Osteocyte (in vitro differentiated cells): ENCODE measurements at regions not wholly inside any gene's neighbourhood (a gene's known extent, or its start where the extent isn't known, plus 50 kb on each side); places are given as distances from the start of the nearest gene placed in this dataset.

Source experiments
- DNase-seq: peaks from one replicate; pipeline ENCODE4 v3.0.0; 2021; ENCODE audit warnings: mixed read lengths; ENCODE audit not compliant: unreplicated experiment; ENCODE audit errors: extremely low spot score
- H3K27ac Mint-ChIP-seq: one replicate; pipeline ENCODE4 v1.8.0; 2021; ENCODE audit warnings: mild to moderate bottlenecking, mixed read lengths; ENCODE audit not compliant: unreplicated experiment
- H3K27me3 Mint-ChIP-seq: one replicate; pipeline ENCODE4 v1.8.0; 2021; ENCODE audit warnings: mixed read lengths; ENCODE audit not compliant: unreplicated experiment
- H3K36me3 Mint-ChIP-seq: one replicate; pipeline ENCODE4 v1.8.0; 2021; ENCODE audit warnings: mixed read lengths; ENCODE audit not compliant: unreplicated experiment
- H3K4me1 Mint-ChIP-seq: one replicate; pipeline ENCODE4 v1.8.0; 2021; ENCODE audit warnings: mixed read lengths; ENCODE audit not compliant: unreplicated experiment
- H3K4me3 Mint-ChIP-seq: one replicate; pipeline ENCODE4 v1.8.0; 2021; ENCODE audit warnings: mild to moderate bottlenecking, moderate library complexity, mixed read lengths; ENCODE audit not compliant: unreplicated experiment
- H3K9me3 Mint-ChIP-seq: one replicate; pipeline ENCODE4 v1.8.0; 2021; ENCODE audit warnings: mixed read lengths; ENCODE audit not compliant: unreplicated experiment
- CTCF ChIP-seq: fragments of 200-600 bp; sonication (generic); IDR thresholded peaks from 2 replicates; pipeline ENCODE4 v1.5.0; 2021; ENCODE audit warnings: antibody characterized with exemption, mild to moderate bottlenecking, moderate library complexity

- TF ChIP-seq CTCF, result no peak
- Mint-ChIP-seq H3K36me3 (no peaks in the 10 kb centered on the region), H3K9me3 (peaks cover 39% of the 10 kb centered on the region), H3K4me3 (no peak overlapping the region), H3K4me1 (no peaks in the 10 kb centered on the region), H3K27me3 (no peaks in the 10 kb centered on the region), H3K27ac (no peak overlapping the region)
- no peak for DNase-seq
Measured at GRCh38 chr4:91824773-91825172, 479.0 kb upstream of the GRID2 start.

GRCh38 chr4:91826186-91826585 is 477.6 kb upstream of the GRID2 start:
- H3K27ac Mint-ChIP-seq, result no peak overlapping the region
- H3K9me3 Mint-ChIP-seq, result peaks cover 41% of the 10 kb centered on the region
- H3K27me3 Mint-ChIP-seq, result no peaks in the 10 kb centered on the region
- DNase-seq, result no peak
- no peaks in the 10 kb centered on the region for H3K4me1 Mint-ChIP-seq
- no peak for TF ChIP-seq CTCF
- H3K4me3 Mint-ChIP-seq, result no peak overlapping the region
- no peaks in the 10 kb centered on the region for H3K36me3 Mint-ChIP-seq

- H3K27me3 Mint-ChIP-seq, result no peaks in the 10 kb centered on the region
- no peaks in the 10 kb centered on the region for H3K4me1 Mint-ChIP-seq
- no peak overlapping the region for H3K27ac Mint-ChIP-seq
- H3K9me3 Mint-ChIP-seq, result peaks cover 38% of the 10 kb centered on the region
- TF ChIP-seq CTCF, result no peak
- no peak overlapping the region for H3K4me3 Mint-ChIP-seq
- DNase-seq, result no peak
- no peaks in the 10 kb centered on the region for H3K36me3 Mint-ChIP-seq
Measured at GRCh38 chr4:91827914-91828313, 475.9 kb upstream of the GRID2 start.

GRCh38 chr4:91829531-91829930 is 474.2 kb upstream of the GRID2 start:
- no peak for TF ChIP-seq CTCF
- H3K4me3 Mint-ChIP-seq, result no peak overlapping the region
- H3K36me3 Mint-ChIP-seq, result no peaks in the 10 kb centered on the region
- H3K4me1 Mint-ChIP-seq, result no peaks in the 10 kb centered on the region
- DNase-seq, result no peak
- no peaks in the 10 kb centered on the region for H3K27me3 Mint-ChIP-seq
- H3K27ac Mint-ChIP-seq, result no peak overlapping the region
- H3K9me3 Mint-ChIP-seq, result peaks cover 39% of the 10 kb centered on the region

GRCh38 chr4:91830681-91831395 is 472.9 kb upstream of the GRID2 start:
- H3K27me3 Mint-ChIP-seq, result no peaks in the 10 kb centered on the region

More at GRCh38 chr4:91830681-91831395, 472.9 kb upstream of the GRID2 start:
- H3K36me3 Mint-ChIP-seq, result no peaks in the 10 kb centered on the region
- H3K4me3 Mint-ChIP-seq, result no peak overlapping the region
- no peak overlapping the region for H3K27ac Mint-ChIP-seq
- DNase-seq, result no peak
- no peaks in the 10 kb centered on the region for H3K4me1 Mint-ChIP-seq
- H3K9me3 Mint-ChIP-seq, result peaks cover 39% of the 10 kb centered on the region
- TF ChIP-seq CTCF, result no peak
